H9 (cell line): ENCODE measurements at regions not wholly inside any gene's neighbourhood (a gene's known extent, or its start where the extent isn't known, plus 50 kb on each side); places are given as distances from the start of the nearest gene placed in this dataset.

ENCODE experiments used
- DNase-seq: peaks from one replicate; pipeline ENCODE4 v3.0.0-alpha.2; 2017
- H2AFZ ChIP-seq: one replicate; pipeline ENCODE4 v1.6.1; 2013; ENCODE audit warnings: mild to moderate bottlenecking, low read length, control low read depth, moderate library complexity
- H2AK5ac ChIP-seq: 2 replicates; pipeline ENCODE4 v1.6.1; 2013; ENCODE audit warnings: low read length, control low read depth, mixed read lengths; ENCODE audit not compliant: insufficient read length
- H2BK120ac ChIP-seq: one replicate; pipeline ENCODE4 v1.6.1; 2013; ENCODE audit warnings: low read depth, mild to moderate bottlenecking, low read length, control low read depth, inconsistent platforms; ENCODE audit not compliant: poor library complexity, severe bottlenecking
- H2BK12ac ChIP-seq: 2 replicates; pipeline ENCODE4 v1.6.1; 2013; ENCODE audit warnings: low read length, control low read depth, mixed read lengths, low read depth; ENCODE audit not compliant: insufficient read length
- H2BK15ac ChIP-seq: 2 replicates; pipeline ENCODE4 v1.6.1; 2013; ENCODE audit warnings: low read depth, low read length, control low read depth
- H2BK20ac ChIP-seq: one replicate; pipeline ENCODE4 v1.6.1; 2013; ENCODE audit warnings: low read depth, mild to moderate bottlenecking, low read length, control low read depth, inconsistent platforms; ENCODE audit not compliant: poor library complexity, severe bottlenecking
- H2BK5ac ChIP-seq: 2 replicates; pipeline ENCODE4 v1.6.1; 2013; ENCODE audit warnings: low read length, control low read depth, mixed read lengths; ENCODE audit not compliant: insufficient read length
- H3K14ac ChIP-seq: 2 replicates; pipeline ENCODE4 v1.6.1; 2013; ENCODE audit warnings: low read length, control low read depth; ENCODE audit not compliant: insufficient read depth
- H3K18ac ChIP-seq: 2 replicates; pipeline ENCODE4 v1.6.1; 2013; ENCODE audit warnings: low read depth, mild to moderate bottlenecking, mixed read lengths, low read length, control low read depth; ENCODE audit not compliant: insufficient read length
- H3K23ac ChIP-seq: 2 replicates; pipeline ENCODE4 v1.6.1; 2013; ENCODE audit warnings: low read length, control low read depth, mixed read lengths, low read depth; ENCODE audit not compliant: insufficient read length
- H3K23me2 ChIP-seq: 2 replicates; pipeline ENCODE4 v1.6.1; 2013; ENCODE audit warnings: low read depth, mild to moderate bottlenecking, mixed read lengths, low read length, control low read depth; ENCODE audit not compliant: insufficient read length, poor library complexity, severe bottlenecking
- H3K27ac ChIP-seq: 2 replicates; pipeline ENCODE4 v1.5.1; 2013; ENCODE audit warnings: low read length, control low read depth, mixed read lengths, low read depth; ENCODE audit not compliant: insufficient read length
- H3K27me3 ChIP-seq: 2 replicates; pipeline ENCODE4 v1.6.1; 2013; ENCODE audit warnings: low read length, control low read depth, inconsistent platforms; ENCODE audit not compliant: insufficient read depth
- H3K4ac ChIP-seq: 2 replicates; pipeline ENCODE4 v1.6.1; 2013; ENCODE audit warnings: low read depth, mild to moderate bottlenecking, control low read depth, inconsistent platforms, low read length, moderate library complexity
- H3K4me1 ChIP-seq: 2 replicates; pipeline ENCODE4 v1.6.1; 2013; ENCODE audit warnings: low read length, control low read depth, inconsistent platforms; ENCODE audit not compliant: insufficient read depth
- H3K4me2 ChIP-seq: 2 replicates; pipeline ENCODE4 v1.6.1; 2013; ENCODE audit warnings: low read length, control low read depth, mixed read lengths; ENCODE audit not compliant: insufficient read length, insufficient read depth
- H3K56ac ChIP-seq: 2 replicates; pipeline ENCODE4 v1.6.1; 2013; ENCODE audit warnings: low read depth, mild to moderate bottlenecking, mixed read lengths, low read length, control low read depth; ENCODE audit not compliant: insufficient read length
- H3K79me1 ChIP-seq: 2 replicates; pipeline ENCODE4 v1.6.1; 2013; ENCODE audit warnings: low read depth, mild to moderate bottlenecking, moderate library complexity, low read length, control low read depth, inconsistent platforms; ENCODE audit not compliant: insufficient read depth, poor library complexity, severe bottlenecking
- H3K79me2 ChIP-seq: 2 replicates; pipeline ENCODE4 v1.6.1; 2013; ENCODE audit warnings: low read length, control low read depth, inconsistent platforms; ENCODE audit not compliant: insufficient read depth
- H3K9ac ChIP-seq: 2 replicates; pipeline ENCODE4 v1.6.1; 2013; ENCODE audit warnings: low read length, control low read depth, mixed read lengths; ENCODE audit not compliant: insufficient read length; ENCODE audit errors: extremely low read depth
- H3K9me3 ChIP-seq: one replicate; pipeline ENCODE4 v1.6.1; 2013; ENCODE audit warnings: low read depth, low read length, inconsistent platforms; ENCODE audit not compliant: control insufficient read depth
- H3T11ph ChIP-seq: one replicate; pipeline ENCODE4 v1.6.1; 2013; ENCODE audit warnings: mild to moderate bottlenecking, low read length, control low read depth, inconsistent platforms
- H4K20me1 ChIP-seq: one replicate; pipeline ENCODE4 v1.6.1; 2013; ENCODE audit not compliant: control insufficient read depth, insufficient read length, insufficient read depth
- H4K5ac ChIP-seq: 2 replicates; pipeline ENCODE4 v1.6.1; 2013; ENCODE audit warnings: low read depth, mild to moderate bottlenecking, mixed read lengths, low read length, control low read depth; ENCODE audit not compliant: insufficient read length
- H4K8ac ChIP-seq: replicated peaks from 2 replicates; pipeline ENCODE4 v1.6.1; 2013; ENCODE audit warnings: low read length, control low read depth, mixed read lengths, low read depth; ENCODE audit not compliant: insufficient read length
- H4K91ac ChIP-seq: 2 replicates; pipeline ENCODE4 v1.6.1; 2013; ENCODE audit warnings: low read depth, mild to moderate bottlenecking, moderate library complexity, mixed read lengths, low read length, control low read depth; ENCODE audit not compliant: insufficient read length
- H3K27ac Mint-ChIP-seq, 3 experiments: 2 replicates in 2 of 3; 3 replicates in 1 of 3; pipeline ENCODE4 v1.8.0; 2020 to 2021; ENCODE audit warnings: mixed read lengths in 3 of 3, mild to moderate bottlenecking in 1 of 3, moderate library complexity in 1 of 3
- H3K27me3 Mint-ChIP-seq: 2 replicates; pipeline ENCODE4 v1.8.0; 2021; ENCODE audit warnings: low read depth, mild to moderate bottlenecking, moderate library complexity, mixed read lengths
- H3K36me3 Mint-ChIP-seq, 3 experiments: 2 replicates in 2 of 3; 3 replicates in 1 of 3; pipeline ENCODE4 v1.8.0; 2020 to 2021; ENCODE audit warnings: low read depth in 3 of 3, mixed read lengths in 3 of 3; ENCODE audit not compliant: insufficient read depth in 1 of 3
- H3K4me1 Mint-ChIP-seq, 2 experiments: 2 replicates each; pipeline ENCODE4 v1.8.0; 2020; ENCODE audit warnings: mixed read lengths in 2 of 2
- H3K4me3 Mint-ChIP-seq, 2 experiments: 2 replicates in 1 of 2; 3 replicates in 1 of 2; pipeline ENCODE4 v1.8.0; 2020 to 2021; ENCODE audit warnings: mild to moderate bottlenecking in 2 of 2, mixed read lengths in 2 of 2, moderate library complexity in 1 of 2
- H3K9me3 Mint-ChIP-seq, 2 experiments: 2 replicates in 1 of 2; 3 replicates in 1 of 2; pipeline ENCODE4 v1.8.0; 2020; ENCODE audit warnings: mild to moderate bottlenecking in 2 of 2, mixed read lengths in 2 of 2, moderate library complexity in 1 of 2
- CTCF ChIP-seq: fragments of 200-600 bp; sonication (generic); conservative IDR thresholded peaks from 3 replicates; pipeline ENCODE4 v1.8.0; 2021; ENCODE audit warnings: antibody characterized with exemption, mild to moderate bottlenecking
- WGBS: extraction: QIAGEN DNeasy Blood & Tissue Kit; methylation state at CpG from one replicate; pipeline ENCODE4 v1.1.7; 2013; ENCODE audit warnings: missing lambda C conversion rate, low lambda C conversion rate, mixed read lengths; ENCODE audit not compliant: insufficient read length; ENCODE audit errors: extremely low coverage; 5-methylcytosine and 5-hydroxymethylcytosine counted together

GRCh38 chr18:13983506-13983905 lies 68.2 kb upstream of the MC2R start:
- no peak overlapping the region for H3K9ac ChIP-seq
- H2BK15ac ChIP-seq = no peak overlapping the region
- H2BK12ac ChIP-seq = no peak overlapping the region
- no peak overlapping the region for H3T11ph ChIP-seq
- H3K4me1 ChIP-seq = peaks cover 5% of the 10 kb centered on the region; the same call in 1 of the 2 replicates
- no peak overlapping the region for H3K56ac ChIP-seq
- peaks cover 3 to 19% of the 10 kb centered on the region in 2 experiments; a peak in 4 of 5 replicates for H3K9me3 Mint-ChIP-seq
- no peak overlapping the region for H3K27ac ChIP-seq
- H3K14ac ChIP-seq = no peak overlapping the region
- no peaks in the 10 kb centered on the region for H3K9me3 ChIP-seq
- no peaks in the 10 kb centered on the region for H3K79me2 ChIP-seq
- H3K27ac Mint-ChIP-seq = no peak overlapping the region
- H3K18ac ChIP-seq = no peak overlapping the region
- no peak for TF ChIP-seq CTCF
- no peak overlapping the region for H4K91ac ChIP-seq
- no peak overlapping the region for H4K5ac ChIP-seq
- H3K23ac ChIP-seq = no peak overlapping the region
- H3K27me3 ChIP-seq = no peaks in the 10 kb centered on the region
- H3K4me2 ChIP-seq = no peak overlapping the region
- H3K4ac ChIP-seq = no peak overlapping the region
- no peaks in the 10 kb centered on the region for H3K79me1 ChIP-seq
- no peak overlapping the region for H2BK120ac ChIP-seq
- DNase-seq = no peak
- no peak overlapping the region for H2BK20ac ChIP-seq
- no peak overlapping the region for H3K4me3 Mint-ChIP-seq
- H2AK5ac ChIP-seq = no peak overlapping the region
- no CpG with 5 or more reads among the region's 2 CpGs for WGBS
- no peak overlapping the region for H2BK5ac ChIP-seq
- H4K20me1 ChIP-seq = no peaks in the 10 kb centered on the region
- H2AFZ ChIP-seq = no peak overlapping the region
- H3K27me3 Mint-ChIP-seq = no peaks in the 10 kb centered on the region; the same call in 1 of the 2 replicates
- H3K23me2 ChIP-seq = no peaks in the 10 kb centered on the region
- H4K8ac ChIP-seq = no peak overlapping the region
- H3K4me1 Mint-ChIP-seq = peaks cover 17 to 26% of the 10 kb centered on the region in 2 experiments
- peaks cover 5 to 16% (median 9%) of the 10 kb centered on the region in 3 experiments; a peak in 4 of 7 replicates for H3K36me3 Mint-ChIP-seq
